Activated naive CD4-positive, alpha-beta T cell treated with anti-CD3 and anti-CD28 coated beads, Interleukin-2, amount 10 ng/mL, durations not matched to agents 7 days and 5 days (primary cell): ENCODE measurements at regions not wholly inside any gene's neighbourhood (a gene's known extent, or its start where the extent isn't known, plus 50 kb on each side); places are given as distances from the start of the nearest gene placed in this dataset.

Source experiments
- CTCF ChIA-PET: fragments of 350-600 bp; sonication (Branson Sonifier 250); formaldehyde crosslinking; loops from one replicate; lab custom pipeline; 2021; ENCODE audit warnings: antibody characterized with exemption; lab: Charles Lee
- DNase-seq: peaks from one replicate; pipeline ENCODE4 v3.0.0-alpha.2; 2020
- H3K27ac Mint-ChIP-seq: one replicate; pipeline ENCODE4 v1.8.0; 2021; ENCODE audit warnings: mild to moderate bottlenecking, moderate library complexity, mixed read lengths
- H3K27me3 Mint-ChIP-seq: one replicate; pipeline ENCODE4 v1.8.0; 2021; ENCODE audit warnings: mild to moderate bottlenecking, mixed read lengths
- H3K36me3 Mint-ChIP-seq: one replicate; pipeline ENCODE4 v1.8.0; 2021; ENCODE audit warnings: mixed read lengths
- H3K4me1 Mint-ChIP-seq: one replicate; pipeline ENCODE4 v1.8.0; 2021; ENCODE audit warnings: mixed read lengths
- H3K4me3 Mint-ChIP-seq: one replicate; pipeline ENCODE4 v1.8.0; 2021; ENCODE audit warnings: mild to moderate bottlenecking, moderate library complexity, mixed read lengths
- H3K9me3 Mint-ChIP-seq: one replicate; pipeline ENCODE4 v1.8.0; 2021; ENCODE audit warnings: mixed read lengths

GRCh38 chr10:75304741-75305390, 69.1 kb upstream of the COMTD1 start:
- CTCF ChIA-PET = no interaction called here
- no peak for DNase-seq
- Mint-ChIP-seq H3K27ac (no peak overlapping the region), H3K4me1 (peaks cover 5% of the 10 kb centered on the region), H3K36me3 (no peaks in the 10 kb centered on the region), H3K27me3 (no peaks in the 10 kb centered on the region), H3K9me3 (peaks cover 4% of the 10 kb centered on the region), H3K4me3 (no peak overlapping the region)

GRCh38 chr10:75304313-75304712, 68.6 kb upstream of the COMTD1 start:
- CTCF ChIA-PET = no interaction called here
- Mint-ChIP-seq H3K27ac (no peak overlapping the region), H3K4me1 (peaks cover 5% of the 10 kb centered on the region), H3K9me3 (peaks cover 4% of the 10 kb centered on the region), H3K27me3 (no peaks in the 10 kb centered on the region), H3K36me3 (no peaks in the 10 kb centered on the region), H3K4me3 (no peak overlapping the region)
- no peak for DNase-seq

- CTCF ChIA-PET = no interaction called here
- DNase-seq = no peak
- H3K27me3 Mint-ChIP-seq = no peaks in the 10 kb centered on the region
- H3K9me3 Mint-ChIP-seq = peaks cover 4% of the 10 kb centered on the region
- peaks cover 5% of the 10 kb centered on the region for H3K4me1 Mint-ChIP-seq
- no peak overlapping the region for H3K4me3 Mint-ChIP-seq
- no peak overlapping the region for H3K27ac Mint-ChIP-seq
- H3K36me3 Mint-ChIP-seq = no peaks in the 10 kb centered on the region
These were observed 67.5 kb upstream of the COMTD1 start for GRCh38 chr10:75303045-75303777.

GRCh38 chr10:75302029-75302428, 66.3 kb upstream of the COMTD1 start:
- H3K36me3 Mint-ChIP-seq = no peaks in the 10 kb centered on the region
- DNase-seq = no peak

GRCh38 chr10:75297021-75297599, 61.4 kb upstream of the COMTD1 start:
- no peaks in the 10 kb centered on the region for H3K36me3 Mint-ChIP-seq
- no peak for DNase-seq
- no peak overlapping the region for H3K4me3 Mint-ChIP-seq
- peaks cover 5% of the 10 kb centered on the region for H3K4me1 Mint-ChIP-seq
- peaks cover 1% of the 10 kb centered on the region for H3K9me3 Mint-ChIP-seq
- CTCF ChIA-PET = interaction anchor here (0.8 kb wide), 1 partner anchor 29 kb away, joined by 3 read pairs; no protein-coding TSS in a partner anchor
- H3K27ac Mint-ChIP-seq = no peak overlapping the region
- H3K27me3 Mint-ChIP-seq = peaks cover 2% of the 10 kb centered on the region

More at GRCh38 chr10:75302029-75302428, 66.3 kb upstream of the COMTD1 start:
- Mint-ChIP-seq H3K9me3 (peaks cover 4% of the 10 kb centered on the region), H3K4me3 (no peak overlapping the region), H3K27ac (no peak overlapping the region), H3K4me1 (peaks cover 2% of the 10 kb centered on the region), H3K27me3 (no peaks in the 10 kb centered on the region)
- CTCF ChIA-PET = no interaction called here

- DNase-seq = no peak
- H3K9me3 Mint-ChIP-seq = no peaks in the 10 kb centered on the region
- H3K27ac Mint-ChIP-seq = no peak overlapping the region
- no peaks in the 10 kb centered on the region for H3K36me3 Mint-ChIP-seq
- H3K4me1 Mint-ChIP-seq = peaks cover 5% of the 10 kb centered on the region
- CTCF ChIA-PET = no interaction called here
- no peak overlapping the region for H3K4me3 Mint-ChIP-seq
- H3K27me3 Mint-ChIP-seq = peaks cover 11% of the 10 kb centered on the region
These were observed 60.2 kb upstream of the COMTD1 start for GRCh38 chr10:75295868-75296441.

- H3K27ac Mint-ChIP-seq = no peak overlapping the region
- peaks cover 5% of the 10 kb centered on the region for H3K4me1 Mint-ChIP-seq
These were observed 59.3 kb upstream of the COMTD1 start for GRCh38 chr10:75294866-75295701.

GRCh38 chr10:75294518-75294865, 58.7 kb upstream of the COMTD1 start:
- Mint-ChIP-seq H3K27me3 (peaks cover 13% of the 10 kb centered on the region), H3K4me1 (peaks cover 5% of the 10 kb centered on the region), H3K27ac (no peak overlapping the region), H3K36me3 (no peaks in the 10 kb centered on the region), H3K4me3 (peak overlapping the region; percentile 69), H3K9me3 (peaks cover 5% of the 10 kb centered on the region)
- DNase-seq = no peak
- CTCF ChIA-PET = interaction anchor here (0.6 kb wide), 1 partner anchor 105 kb away, joined by 3 read pairs; no protein-coding TSS in a partner anchor

More at GRCh38 chr10:75294866-75295701, 59.3 kb upstream of the COMTD1 start:
- H3K9me3 Mint-ChIP-seq = peaks cover 5% of the 10 kb centered on the region
- H3K4me3 Mint-ChIP-seq = peak overlapping the region; percentile 69
- CTCF ChIA-PET = interaction anchor here (0.6 kb wide), 1 partner anchor 105 kb away, joined by 3 read pairs; no protein-coding TSS in a partner anchor
- H3K27me3 Mint-ChIP-seq = peaks cover 13% of the 10 kb centered on the region
- H3K36me3 Mint-ChIP-seq = no peaks in the 10 kb centered on the region
- DNase-seq = peak; percentile 73

- CTCF ChIA-PET = no interaction called here
- no peak for DNase-seq
- Mint-ChIP-seq H3K4me3 (no peak overlapping the region), H3K4me1 (peaks cover 5% of the 10 kb centered on the region), H3K27me3 (peaks cover 13% of the 10 kb centered on the region), H3K36me3 (no peaks in the 10 kb centered on the region), H3K27ac (no peak overlapping the region), H3K9me3 (peaks cover 5% of the 10 kb centered on the region)
These were observed 58.3 kb upstream of the COMTD1 start for GRCh38 chr10:75294031-75294437.

GRCh38 chr10:75293446-75293820, 57.7 kb upstream of the COMTD1 start:
- H3K4me3 Mint-ChIP-seq = no peak overlapping the region

GRCh38 chr10:75292794-75293445, 57.2 kb upstream of the COMTD1 start:
- CTCF ChIA-PET = no interaction called here
- Mint-ChIP-seq H3K4me3 (no peak overlapping the region), H3K4me1 (peaks cover 5% of the 10 kb centered on the region), H3K27me3 (peaks cover 16% of the 10 kb centered on the region), H3K36me3 (no peaks in the 10 kb centered on the region), H3K27ac (no peak overlapping the region), H3K9me3 (peaks cover 5% of the 10 kb centered on the region)
- no peak for DNase-seq

More at GRCh38 chr10:75293446-75293820, 57.7 kb upstream of the COMTD1 start:
- CTCF ChIA-PET = no interaction called here
- H3K36me3 Mint-ChIP-seq = no peaks in the 10 kb centered on the region
- no peak overlapping the region for H3K27ac Mint-ChIP-seq
- peaks cover 16% of the 10 kb centered on the region for H3K27me3 Mint-ChIP-seq
- peaks cover 5% of the 10 kb centered on the region for H3K4me1 Mint-ChIP-seq
- DNase-seq = no peak
- peaks cover 5% of the 10 kb centered on the region for H3K9me3 Mint-ChIP-seq

- no peak overlapping the region for H3K4me3 Mint-ChIP-seq
- CTCF ChIA-PET = no interaction called here
- no peak for DNase-seq
- H3K27me3 Mint-ChIP-seq = peaks cover 16% of the 10 kb centered on the region
- no peaks in the 10 kb centered on the region for H3K36me3 Mint-ChIP-seq
- H3K9me3 Mint-ChIP-seq = peaks cover 5% of the 10 kb centered on the region
- peaks cover 5% of the 10 kb centered on the region for H3K4me1 Mint-ChIP-seq
- H3K27ac Mint-ChIP-seq = no peak overlapping the region
These were observed 56.0 kb upstream of the COMTD1 start for GRCh38 chr10:75291805-75292204.

- CTCF ChIA-PET = no interaction called here
- peaks cover 31% of the 10 kb centered on the region for H3K27me3 Mint-ChIP-seq
- no peak overlapping the region for H3K4me3 Mint-ChIP-seq
- H3K9me3 Mint-ChIP-seq = peaks cover 5% of the 10 kb centered on the region
- no peak overlapping the region for H3K27ac Mint-ChIP-seq
- H3K4me1 Mint-ChIP-seq = no peaks in the 10 kb centered on the region
- no peaks in the 10 kb centered on the region for H3K36me3 Mint-ChIP-seq
- no peak for DNase-seq
These were observed 52.5 kb upstream of the COMTD1 start for GRCh38 chr10:75288140-75288711.
